H1 (cell line): ENCODE measurements at regions not wholly inside any gene's neighbourhood (a gene's known extent, or its start where the extent isn't known, plus 50 kb on each side); places are given as distances from the start of the nearest gene placed in this dataset.

Source experiments
- CTCF ChIA-PET: fragments of 300-600 bp; sonication (Branson Sonifier 250); formaldehyde crosslinking; loops from one replicate; lab custom pipeline; 2021; ENCODE audit not compliant: partially characterized antibody; lab: Charles Lee
- POLR2A ChIA-PET: fragments of 300-600 bp; sonication (Branson Sonifier 250); formaldehyde crosslinking; loops from one replicate; lab custom pipeline; 2021; ENCODE audit warnings: inconsistent platforms; ENCODE audit not compliant: partially characterized antibody; lab: Charles Lee
- DNase-seq, 2 experiments: peaks; one replicate each; pipeline versions ENCODE4 v3.0.0 to v3.0.0-alpha.2; 2010 to 2022; ENCODE audit warnings: low spot score in 2 of 2, low read depth in 1 of 2, mixed read lengths in 1 of 2
- FAIRE-seq: peaks from 2 replicates; lab custom pipeline; 2011; peaks lifted over from hg19 to GRCh38; lab: Jason Lieb, UNC
- H2AFZ ChIP-seq: 2 replicates; pipeline ENCODE4 v1.8.1; 2012; ENCODE audit warnings: low read length, inconsistent platforms
- H2AK5ac ChIP-seq: 2 replicates; pipeline ENCODE4 v1.6.1; 2013; ENCODE audit warnings: low read depth, low read length
- H2BK120ac ChIP-seq: replicated peaks from 2 replicates; pipeline ENCODE3; 2013; ENCODE audit warnings: low read depth, low read length, inconsistent platforms
- H2BK12ac ChIP-seq: 2 replicates; pipeline ENCODE4 v1.6.1; 2013; ENCODE audit warnings: low read depth, low read length
- H2BK15ac ChIP-seq: 2 replicates; pipeline ENCODE4 v1.6.1; 2013; ENCODE audit warnings: low read length
- H2BK20ac ChIP-seq: 2 replicates; pipeline ENCODE4 v1.6.1; 2013; ENCODE audit warnings: low read length
- H2BK5ac ChIP-seq: 2 replicates; pipeline ENCODE4 v1.6.1; 2013; ENCODE audit warnings: low read depth, low read length
- H3K14ac ChIP-seq: 2 replicates; pipeline ENCODE4 v1.6.1; 2013; ENCODE audit warnings: inconsistent platforms; ENCODE audit not compliant: insufficient read length
- H3K18ac ChIP-seq: 2 replicates; pipeline ENCODE4 v1.6.1; 2013; ENCODE audit warnings: low read length; ENCODE audit errors: extremely low read depth
- H3K23ac ChIP-seq: 2 replicates; pipeline ENCODE4 v1.6.1; 2013; ENCODE audit warnings: inconsistent platforms; ENCODE audit not compliant: insufficient read length
- H3K23me2 ChIP-seq: 2 replicates; pipeline ENCODE4 v1.6.1; 2013; ENCODE audit warnings: low read depth, low read length
- H3K27ac ChIP-seq: 2 replicates; pipeline ENCODE4 v1.6.1; 2011; ENCODE audit warnings: low read depth, low read length, inconsistent platforms
- H3K27me3 ChIP-seq, 4 experiments: replicated peaks in 1 of 4; 1 replicate in 1 of 4; 2 replicates in 3 of 4; pipeline versions ENCODE4 v1.6.1 to v1.8.1; 2011 to 2013; ENCODE audit warnings: low read length in 3 of 4, mild to moderate bottlenecking in 3 of 4, inconsistent platforms in 2 of 4, mixed read lengths in 2 of 4, moderate library complexity in 1 of 4; ENCODE audit not compliant: control insufficient read depth in 3 of 4, insufficient read depth in 3 of 4; ENCODE audit errors: extremely low read depth in 1 of 4
- H3K36me3 ChIP-seq, 4 experiments: 2 replicates each; pipeline versions ENCODE4 v1.6.1 to v1.8.1; 2011 to 2013; ENCODE audit warnings: mild to moderate bottlenecking in 4 of 4, low read length in 3 of 4, moderate library complexity in 2 of 4, control low read depth in 1 of 4, inconsistent platforms in 1 of 4; ENCODE audit not compliant: insufficient read depth in 4 of 4, control insufficient read depth in 2 of 4
- H3K4ac ChIP-seq: replicated peaks from 2 replicates; pipeline ENCODE3; 2013; ENCODE audit warnings: low read length, low read depth, mixed read lengths, inconsistent platforms; ENCODE audit not compliant: insufficient read length
- H3K4me1 ChIP-seq, 4 experiments: replicated peaks in 1 of 4; 1 replicate in 1 of 4; 2 replicates in 3 of 4; pipeline versions ENCODE4 v1.6.1 to v1.8.1; 2011 to 2013; ENCODE audit warnings: low read length in 3 of 4, inconsistent platforms in 2 of 4, mixed read lengths in 1 of 4; ENCODE audit not compliant: insufficient read depth in 4 of 4, control insufficient read depth in 3 of 4
- H3K4me2 ChIP-seq, 2 experiments: 2 replicates each; pipeline versions ENCODE4 v1.6.1 to v1.8.1; 2011 to 2013; ENCODE audit warnings: low read depth in 2 of 2, low read length in 2 of 2, control low read depth in 1 of 2, inconsistent platforms in 1 of 2, mild to moderate bottlenecking in 1 of 2; ENCODE audit not compliant: insufficient read depth in 1 of 2
- H3K4me3 ChIP-seq, 4 experiments: fragments of 200-600, 300-600 bp in 1 of 4; sonication (generic), shearing (Covaris generic), sonication (Bioruptor Twin) in 1 of 4; 2 replicates each; pipeline versions ENCODE4 v1.5.1 to v1.8.1; 2011 to 2016; ENCODE audit warnings: low read length in 4 of 4, low read depth in 3 of 4, control low read depth in 2 of 4, inconsistent platforms in 2 of 4, mild to moderate bottlenecking in 2 of 4, mixed read lengths in 1 of 4, moderate library complexity in 1 of 4; ENCODE audit not compliant: insufficient read depth in 2 of 4; ENCODE audit errors: extremely low read depth in 1 of 4
- H3K56ac ChIP-seq: replicated peaks from 2 replicates; pipeline ENCODE3; 2013; ENCODE audit warnings: low read depth, mild to moderate bottlenecking, mixed read lengths, low read length, inconsistent platforms; ENCODE audit not compliant: insufficient read length
- H3K79me1 ChIP-seq: 2 replicates; pipeline ENCODE4 v1.6.1; 2013; ENCODE audit warnings: low read depth, low read length, control low read depth
- H3K79me2 ChIP-seq, 2 experiments: 2 replicates each; pipeline versions ENCODE4 v1.6.1 to v1.8.1; 2012 to 2013; ENCODE audit warnings: low read length in 2 of 2, mild to moderate bottlenecking in 2 of 2, inconsistent platforms in 1 of 2; ENCODE audit not compliant: insufficient read depth in 2 of 2, control insufficient read depth in 1 of 2
- H3K9ac ChIP-seq, 4 experiments: replicated peaks in 1 of 4; 1 replicate in 1 of 4; 2 replicates in 3 of 4; pipeline versions ENCODE4 v1.6.1 to v1.8.1; 2011 to 2013; ENCODE audit warnings: low read depth in 3 of 4, low read length in 3 of 4, control low read depth in 2 of 4, mild to moderate bottlenecking in 2 of 4, moderate library complexity in 2 of 4, inconsistent platforms in 1 of 4; ENCODE audit errors: extremely low read depth in 1 of 4
- H3K9me3 ChIP-seq, 2 experiments: 2 replicates each; pipeline versions ENCODE4 v1.6.1 to v1.8.1; 2012 to 2013; ENCODE audit warnings: mild to moderate bottlenecking in 2 of 2, moderate library complexity in 2 of 2, control low read depth in 1 of 2, inconsistent platforms in 1 of 2, low read depth in 1 of 2, low read length in 1 of 2, mixed read lengths in 1 of 2; ENCODE audit not compliant: insufficient read depth in 2 of 2
- H4K20me1 ChIP-seq, 2 experiments: replicated peaks in 1 of 2; 2 replicates each; pipeline versions ENCODE3 to v1.8.1; 2011 to 2013; ENCODE audit warnings: inconsistent platforms in 2 of 2, low read length in 2 of 2, mild to moderate bottlenecking in 1 of 2; ENCODE audit not compliant: insufficient read depth in 2 of 2, control insufficient read depth in 1 of 2
- H4K5ac ChIP-seq: 2 replicates; pipeline ENCODE4 v1.6.1; 2013; ENCODE audit warnings: low read length, low read depth, mixed read lengths, inconsistent platforms; ENCODE audit not compliant: insufficient read length
- H4K8ac ChIP-seq: 2 replicates; pipeline ENCODE4 v1.8.0; 2013; ENCODE audit warnings: mild to moderate bottlenecking, moderate library complexity, low read length, inconsistent platforms; ENCODE audit not compliant: insufficient read depth; ENCODE audit errors: extremely low read depth
- H4K91ac ChIP-seq: replicated peaks from 2 replicates; pipeline ENCODE3; 2013; ENCODE audit warnings: low read length, mixed read lengths, inconsistent platforms; ENCODE audit not compliant: insufficient read length
- ASH2L ChIP-seq: fragments of 200-600, 300-600 bp; sonication (generic); IDR thresholded peaks from one replicate; pipeline ENCODE4 v1.7.1; 2017; ENCODE audit warnings: low read length
- CBX8 ChIP-seq: fragments of 300-800, 300-1000 bp; sonication (generic); IDR thresholded peaks from 2 replicates; pipeline ENCODE4 v1.7.1; 2016; ENCODE audit warnings: low read depth, low read length, borderline replicate concordance
- KDM1A ChIP-seq: fragments of 200-600, 300-600 bp; sonication (generic); IDR thresholded peaks from 2 replicates; pipeline ENCODE4 v1.7.1; 2016; ENCODE audit warnings: mild to moderate bottlenecking, low read length, borderline replicate concordance
- YY1 ChIP-seq: IDR thresholded peaks from 2 replicates; pipeline ENCODE4 v1.6.1; 2011; ENCODE audit warnings: low read depth, mild to moderate bottlenecking, low read length
- WGBS, 2 experiments: shearing (Covaris generic) in 1 of 2; methylation state at CpG; one replicate each; pipeline versions ENCODE4 v1.1.6 to v1.1.7; 2013 to 2015; ENCODE audit warnings: low lambda C conversion rate in 2 of 2, mixed read lengths in 2 of 2, inconsistent platforms in 1 of 2, low coverage in 1 of 2, missing lambda C conversion rate in 1 of 2; ENCODE audit not compliant: insufficient replicate concordance in 2 of 2, insufficient coverage in 1 of 2, insufficient read length in 1 of 2; ENCODE audit errors: extremely low coverage in 1 of 2, missing lambda C conversion rate in 1 of 2; 5-methylcytosine and 5-hydroxymethylcytosine counted together

DNA sequence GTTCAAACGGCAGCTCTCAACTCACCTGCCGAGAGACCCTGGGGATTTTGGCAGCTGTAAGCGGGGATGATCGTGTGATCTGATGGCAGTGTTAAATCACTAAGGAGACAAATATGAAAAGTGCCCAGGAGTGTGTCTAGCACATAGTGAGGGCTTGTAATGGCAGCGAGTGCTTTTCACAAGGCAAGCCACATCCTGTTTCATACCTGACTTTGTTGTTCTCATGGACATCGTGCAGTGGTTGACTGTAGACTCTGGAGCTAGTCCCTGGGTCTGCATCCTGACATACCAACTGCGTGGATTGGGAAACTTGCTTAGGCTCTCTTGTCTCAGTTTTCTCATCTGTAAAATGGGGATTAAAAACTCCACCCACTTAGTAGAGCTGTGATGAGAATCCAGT, 148.5 kb downstream of the VRK1 start:
- FAIRE-seq (no peak), DNase-seq (peak in 1 of 2 experiments; percentile 30)
- H2BK12ac ChIP-seq: no peak overlapping the region
- no peaks in the 10 kb centered on the region for H4K20me1 ChIP-seq
- ChIA-PET POLR2A (no interaction called here), CTCF (interaction anchor here (0.9 kb wide), 1 partner anchor 123 kb away, joined by 3 read pairs; no protein-coding TSS in a partner anchor)
- no peak overlapping the region for H4K8ac ChIP-seq
- H3K23me2 ChIP-seq: no peaks in the 10 kb centered on the region
- no peaks in the 10 kb centered on the region for H3K79me1 ChIP-seq
- WGBS, 2 experiments: 95% methylated on average over 7 of the region's 7 CpGs; no CpG with 5 or more reads in 1 of the 2 experiments
- H3K4me3 ChIP-seq: no peak overlapping the region
- H3K23ac ChIP-seq: no peak overlapping the region
- H2AFZ ChIP-seq: no peak overlapping the region
- no peak overlapping the region for H2BK20ac ChIP-seq
- no peak overlapping the region for H3K14ac ChIP-seq
- no peak overlapping the region for H3K4ac ChIP-seq
- no peak overlapping the region for H2BK5ac ChIP-seq
- H3K27me3 ChIP-seq: no peaks in the 10 kb centered on the region
- H3K79me2 ChIP-seq: no peaks in the 10 kb centered on the region
- no peak overlapping the region for H2BK15ac ChIP-seq
- H2BK120ac ChIP-seq: no peak overlapping the region
- H2AK5ac ChIP-seq: no peak overlapping the region
- no peaks in the 10 kb centered on the region for H3K9me3 ChIP-seq
- no peaks in the 10 kb centered on the region for H3K36me3 ChIP-seq
- no peaks in the 10 kb centered on the region for H3K4me1 ChIP-seq
- H3K9ac ChIP-seq: no peak overlapping the region
- no peak overlapping the region for H3K27ac ChIP-seq
- no peak overlapping the region for H4K91ac ChIP-seq
- TF ChIP-seq CBX8 (no peak), KDM1A (no peak), YY1 (no peak), ASH2L (no peak)
- H3K4me2 ChIP-seq: no peak overlapping the region
- H4K5ac ChIP-seq: no peak overlapping the region
- H3K56ac ChIP-seq: no peak overlapping the region
- H3K18ac ChIP-seq: no peak overlapping the region
